ENCODE measurements at regions not wholly inside any gene's neighbourhood (a gene's known extent, or its start where the extent isn't known, plus 50 kb on each side); places are given as distances from the start of the nearest gene placed in this dataset.

DNA sequence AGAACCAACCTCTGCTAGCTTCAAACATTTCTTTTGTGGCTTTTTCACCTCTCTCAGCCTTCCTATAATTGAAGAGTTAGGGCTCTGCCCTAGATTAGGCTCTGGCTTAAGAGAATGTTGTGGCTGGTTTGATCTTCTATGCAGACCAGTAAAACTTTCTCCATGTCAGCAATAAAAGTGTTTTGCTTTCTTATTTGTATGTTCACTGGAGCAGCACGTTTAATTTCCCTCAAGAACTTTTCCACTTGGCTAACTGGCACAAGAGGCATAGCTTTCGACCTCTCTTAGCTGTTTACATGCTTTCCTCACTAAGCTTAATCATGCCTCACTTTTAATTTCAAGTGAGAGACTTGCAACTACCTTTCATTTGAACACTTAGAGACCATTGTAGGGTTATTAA, 964.7 kb downstream of the ROBO2 start:
- Mint-ChIP-seq H3K9me3 (peaks cover 32 to 39% of the 10 kb centered on the region in 2 donors), H3K27me3 (no peaks in the 10 kb centered on the region), H3K4me1 (no peaks in the 10 kb centered on the region), H3K27ac (no peak overlapping the region), H3K4me3 (no peak overlapping the region)
- no peak for ATAC-seq
- DNase-seq, result no peak

DNA sequence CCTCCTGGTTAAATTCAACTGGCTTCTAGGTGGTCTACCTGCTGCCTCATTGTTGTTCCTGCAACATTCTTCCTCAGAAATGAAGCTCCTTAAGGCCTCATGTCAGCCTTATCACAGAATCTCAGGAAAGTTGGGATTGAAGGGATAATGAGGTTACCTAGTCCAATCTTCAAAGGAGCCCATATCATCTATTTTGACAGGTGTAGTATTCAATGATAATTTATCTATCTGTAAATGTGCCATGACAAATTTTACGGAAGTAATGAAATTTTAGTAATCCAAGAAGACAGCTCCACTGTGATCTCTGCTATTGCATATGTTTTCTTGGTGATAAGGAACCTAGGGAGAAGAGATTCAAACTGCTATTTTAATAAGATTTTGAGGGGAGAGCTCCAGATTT, 973.8 kb downstream of the ROBO2 start:
- no peaks in the 10 kb centered on the region for H3K27me3 Mint-ChIP-seq
- H3K9me3 Mint-ChIP-seq, result peaks cover 16 to 28% of the 10 kb centered on the region in 2 donors
- no peak overlapping the region for H3K4me3 Mint-ChIP-seq

DNA sequence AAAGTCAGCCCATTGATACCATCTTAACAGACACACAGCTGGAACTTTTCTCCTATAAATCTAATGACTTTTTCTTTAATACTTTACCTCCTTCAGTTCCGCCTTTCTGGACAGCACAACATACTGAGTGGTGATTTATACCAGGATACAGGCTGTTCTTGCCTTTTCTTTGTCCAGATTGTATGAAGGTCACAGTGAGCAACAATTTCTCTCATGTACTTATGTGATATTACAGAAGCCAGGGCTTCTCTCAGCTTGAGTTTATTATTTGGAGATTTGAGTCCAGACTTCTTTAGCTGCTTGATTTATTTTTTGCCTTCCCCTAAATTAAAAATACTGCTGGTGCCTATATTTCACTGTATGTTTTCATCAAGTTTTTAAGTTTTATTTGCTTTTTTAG, 976.0 kb downstream of the ROBO2 start:
- H3K27ac Mint-ChIP-seq, result no peak overlapping the region
- H3K9me3 Mint-ChIP-seq, result peaks cover 8 to 21% of the 10 kb centered on the region in 2 donors
- DNase-seq, result no peak
- no peak for ATAC-seq
- H3K4me3 Mint-ChIP-seq, result no peak overlapping the region
- H3K4me1 Mint-ChIP-seq, result no peaks in the 10 kb centered on the region
- no peaks in the 10 kb centered on the region for H3K27me3 Mint-ChIP-seq

More for the DNA sequence above, 973.8 kb downstream of the ROBO2 start:
- no peak for DNase-seq
- ATAC-seq, result no peak
- Mint-ChIP-seq H3K27ac (no peak overlapping the region), H3K4me1 (no peaks in the 10 kb centered on the region)

DNA sequence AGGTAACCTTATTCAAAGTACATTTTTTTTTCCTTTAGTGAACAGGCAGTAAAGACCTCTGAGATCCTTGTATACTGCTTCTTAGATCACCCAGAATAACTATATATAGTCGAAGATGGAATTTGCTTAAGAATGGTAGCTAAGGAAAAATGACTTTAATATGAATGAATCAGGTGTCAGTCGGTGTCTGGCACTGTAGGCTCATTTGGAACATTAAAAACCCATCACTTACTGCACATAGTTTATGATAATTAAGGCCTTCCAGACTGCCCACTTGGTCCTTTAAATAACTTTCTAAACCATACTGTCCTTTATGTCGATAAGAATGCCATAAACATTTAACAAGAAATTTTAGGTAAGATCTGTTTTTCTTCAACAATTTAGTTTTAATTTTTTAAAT, 981.8 kb downstream of the ROBO2 start:
- no peak for ATAC-seq
- no peak overlapping the region for H3K4me3 Mint-ChIP-seq
- H3K27me3 Mint-ChIP-seq, result no peaks in the 10 kb centered on the region
- H3K4me1 Mint-ChIP-seq, result no peaks in the 10 kb centered on the region
- peaks cover 12 to 16% of the 10 kb centered on the region in 2 donors for H3K9me3 Mint-ChIP-seq
- no peak for DNase-seq
- H3K27ac Mint-ChIP-seq, result no peak overlapping the region

DNA sequence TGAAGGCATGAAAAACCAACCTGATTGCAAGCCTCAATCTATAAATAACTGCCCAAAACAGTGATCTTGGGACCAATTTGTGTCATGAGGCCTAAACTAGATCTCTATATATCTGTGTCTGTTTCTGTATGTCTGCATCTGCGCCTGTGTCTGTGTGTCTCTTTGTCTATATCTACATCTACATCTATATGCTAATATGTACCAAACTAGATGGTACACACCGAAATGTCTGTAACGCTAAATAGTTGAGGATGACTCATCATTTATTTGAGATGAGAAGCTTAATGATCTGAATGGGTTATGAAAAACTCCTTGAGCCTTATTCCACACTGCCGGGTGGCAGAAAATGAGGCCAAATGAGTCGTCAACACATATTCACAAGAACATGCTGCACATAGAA, 982.3 kb downstream of the ROBO2 start:
- no peaks in the 10 kb centered on the region for H3K4me1 Mint-ChIP-seq
- H3K9me3 Mint-ChIP-seq, result peaks cover 12 to 16% of the 10 kb centered on the region in 2 donors
- H3K27me3 Mint-ChIP-seq, result no peaks in the 10 kb centered on the region
- ATAC-seq (no peak), DNase-seq (no peak)
- H3K27ac Mint-ChIP-seq, result no peak overlapping the region
- H3K4me3 Mint-ChIP-seq, result no peak overlapping the region

DNA sequence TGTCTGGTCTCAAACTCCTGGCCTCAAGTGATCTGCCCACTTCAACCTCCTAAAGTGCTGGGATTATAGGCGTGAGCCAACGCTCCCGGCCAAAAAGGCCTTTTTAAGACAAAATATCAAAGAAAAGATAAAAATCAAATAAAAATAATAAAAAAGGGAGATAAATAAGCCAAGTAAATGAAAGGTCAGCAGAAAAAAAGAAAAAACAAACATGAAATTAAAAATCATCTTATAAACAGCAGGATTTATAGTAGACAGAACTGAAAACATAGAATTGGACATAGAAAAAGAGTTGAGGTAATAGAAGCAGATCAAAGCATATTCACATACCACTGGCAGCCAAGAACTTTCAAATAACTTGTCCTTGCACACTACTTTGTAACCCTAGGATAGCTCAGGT, 983.4 kb downstream of the ROBO2 start:
- H3K27ac Mint-ChIP-seq, result no peak overlapping the region
- no peak overlapping the region for H3K4me3 Mint-ChIP-seq
- peaks cover 12 to 16% of the 10 kb centered on the region in 2 donors for H3K9me3 Mint-ChIP-seq
- DNase-seq (no peak), ATAC-seq (no peak)
- no peaks in the 10 kb centered on the region for H3K27me3 Mint-ChIP-seq
- no peaks in the 10 kb centered on the region for H3K4me1 Mint-ChIP-seq

DNA sequence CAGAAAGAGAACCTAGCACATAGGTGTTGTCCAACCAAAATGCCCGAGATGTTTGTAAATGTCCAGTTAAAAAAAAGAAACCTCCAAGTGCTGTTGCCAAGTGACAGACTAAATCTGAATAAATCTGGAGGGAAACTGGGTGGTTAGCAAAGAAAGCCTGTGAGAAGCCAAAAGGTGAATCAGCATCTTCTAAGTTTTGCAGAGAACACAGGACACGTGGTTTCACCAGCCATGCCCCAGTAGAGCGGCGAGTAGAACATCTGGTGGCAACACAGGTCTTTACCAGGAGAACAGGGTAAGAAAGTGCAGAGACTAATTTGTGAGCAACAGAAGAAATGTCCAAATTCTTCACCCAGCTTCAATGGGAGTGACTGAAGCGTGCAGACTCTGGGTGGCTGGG, 986.0 kb downstream of the ROBO2 start:
- H3K9me3 Mint-ChIP-seq, result peaks cover 12 to 18% of the 10 kb centered on the region in 2 donors
- DNase-seq (no peak), ATAC-seq (no peak)
- no peaks in the 10 kb centered on the region for H3K4me1 Mint-ChIP-seq
- H3K27ac Mint-ChIP-seq, result no peak overlapping the region
- no peaks in the 10 kb centered on the region for H3K27me3 Mint-ChIP-seq
- H3K4me3 Mint-ChIP-seq, result no peak overlapping the region

DNA sequence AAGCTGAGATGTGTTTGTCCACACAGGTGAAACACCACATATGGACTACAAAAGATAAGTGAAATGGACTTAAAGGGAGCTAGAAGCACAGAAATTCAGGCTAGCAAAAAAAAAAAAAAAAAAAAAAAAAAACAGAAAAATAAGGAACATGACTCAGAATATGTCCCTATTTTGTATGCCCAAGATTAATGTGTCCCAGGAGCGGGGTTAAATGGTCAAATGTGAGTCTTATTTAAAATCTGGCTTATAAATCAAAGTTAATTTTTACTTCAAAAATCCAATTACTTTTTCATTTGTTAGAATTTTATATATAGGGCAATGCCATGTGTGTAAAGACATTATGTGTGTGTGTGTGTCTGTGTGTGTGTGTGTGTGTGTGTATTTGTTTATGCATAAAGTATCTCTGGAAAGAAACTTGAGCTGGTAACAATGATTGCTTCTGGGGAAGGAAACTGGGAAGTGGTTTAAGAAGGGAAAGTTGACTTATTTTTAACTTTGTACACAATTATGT, 986.5 kb downstream of the ROBO2 start:
- no peak overlapping the region for H3K27ac Mint-ChIP-seq
- peaks cover 12 to 18% of the 10 kb centered on the region in 2 donors for H3K9me3 Mint-ChIP-seq
- H3K4me1 Mint-ChIP-seq, result no peaks in the 10 kb centered on the region
- H3K27me3 Mint-ChIP-seq, result no peaks in the 10 kb centered on the region
- DNase-seq, result no peak
- no peak for ATAC-seq
- H3K4me3 Mint-ChIP-seq, result no peak overlapping the region

DNA sequence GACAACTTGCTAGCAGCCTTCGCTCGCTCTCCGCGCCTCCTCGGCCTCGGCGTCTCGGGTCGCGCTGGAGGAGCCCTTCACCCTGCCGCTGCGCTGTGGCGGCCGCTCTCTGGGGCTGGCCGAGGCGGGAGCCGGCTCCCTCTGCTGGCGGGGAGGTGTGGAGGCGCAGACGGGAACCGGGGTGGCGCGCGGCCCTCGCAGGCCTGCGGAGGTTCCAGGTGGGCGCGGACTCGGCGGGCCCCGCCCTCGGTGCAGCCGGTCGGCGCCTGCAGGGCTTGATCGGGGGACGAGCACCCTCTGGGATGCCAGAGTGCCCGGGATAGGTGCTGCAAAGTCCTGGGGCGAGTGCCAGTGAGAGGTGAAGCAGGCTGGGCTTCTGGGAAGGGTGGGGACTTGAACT, 989.9 kb downstream of the ROBO2 start:
- no peak overlapping the region for H3K27ac Mint-ChIP-seq
- ATAC-seq (no peak), DNase-seq (no peak)
- H3K4me3 Mint-ChIP-seq, result no peak overlapping the region
- H3K9me3 Mint-ChIP-seq, result peaks cover 6 to 12% of the 10 kb centered on the region in 2 donors
- H3K27me3 Mint-ChIP-seq, result no peaks in the 10 kb centered on the region
- H3K4me1 Mint-ChIP-seq, result no peaks in the 10 kb centered on the region

DNA sequence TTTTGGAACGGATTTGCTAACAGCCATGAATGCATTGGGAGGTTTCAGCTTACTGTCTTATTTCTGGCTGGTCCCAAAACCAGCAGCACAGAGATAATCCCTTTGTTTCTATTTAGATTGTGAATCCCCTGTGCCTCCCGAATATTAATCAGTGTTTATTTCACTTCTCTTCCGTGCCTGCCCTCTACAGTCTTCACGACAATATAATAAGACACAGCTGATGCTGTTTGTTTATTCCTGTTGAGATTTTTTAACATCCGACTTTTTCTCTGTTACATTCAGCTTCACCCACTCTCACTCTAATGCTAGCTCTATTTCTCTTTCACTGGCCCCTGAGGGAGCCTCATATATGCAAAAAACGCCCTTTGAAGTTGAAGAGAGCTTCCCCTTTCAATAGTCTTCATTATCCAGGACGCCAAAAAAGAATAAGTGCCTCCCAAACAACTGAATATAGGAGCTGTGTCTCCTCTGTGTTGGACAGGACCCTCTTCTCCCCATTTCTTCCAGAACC, 995.3 kb downstream of the ROBO2 start:
- Mint-ChIP-seq H3K4me1 (no peaks in the 10 kb centered on the region), H3K4me3 (no peak overlapping the region), H3K9me3 (peaks cover 4 to 17% of the 10 kb centered on the region in 2 donors), H3K27ac (no peak overlapping the region), H3K27me3 (no peaks in the 10 kb centered on the region)
- no peak for DNase-seq
- no peak for ATAC-seq

DNA sequence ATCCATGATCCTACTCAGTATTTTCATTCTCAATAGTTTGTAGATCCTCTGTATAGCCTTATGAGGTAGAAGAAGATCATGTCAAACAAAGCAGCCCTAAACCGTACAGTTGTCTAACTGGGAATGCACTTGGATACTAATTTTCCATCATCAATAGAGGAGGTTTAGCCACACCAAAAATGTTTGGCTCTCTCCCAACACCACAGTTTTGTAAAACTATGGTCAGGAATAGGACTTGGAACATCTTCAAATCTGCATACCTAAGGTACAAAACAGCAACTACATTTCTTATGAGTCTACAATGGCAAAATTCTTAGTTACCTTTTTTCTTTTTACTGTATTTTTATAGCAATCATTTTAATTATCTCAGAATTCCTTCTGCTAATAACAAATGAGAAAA, 1001.6 kb downstream of the ROBO2 start:
- Mint-ChIP-seq H3K9me3 (peaks cover under 1 to 8% of the 10 kb centered on the region in 2 donors), H3K4me3 (no peak overlapping the region), H3K27ac (no peak overlapping the region), H3K4me1 (no peaks in the 10 kb centered on the region), H3K27me3 (no peaks in the 10 kb centered on the region)
- no peak for DNase-seq
- no peak for ATAC-seq

DNA sequence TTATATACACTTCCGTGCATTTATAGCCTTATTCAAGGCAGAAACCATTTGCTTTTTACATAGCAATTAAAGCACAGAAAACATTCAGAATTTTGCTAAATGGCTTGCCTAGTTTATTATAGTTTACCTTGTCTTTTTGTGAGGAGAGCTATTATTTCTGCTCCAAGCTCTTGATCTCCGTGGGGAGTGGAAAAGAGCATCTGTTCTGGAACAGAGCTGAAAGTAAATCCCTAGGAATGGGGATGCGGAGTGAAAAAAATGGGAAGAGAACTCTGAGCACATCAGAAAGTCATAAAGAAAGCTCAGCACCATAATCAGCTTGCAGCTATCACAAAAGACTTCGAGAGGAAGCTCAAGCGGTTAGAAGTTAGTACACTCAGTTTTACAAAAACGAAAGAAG, 1006.7 kb downstream of the ROBO2 start:
- Mint-ChIP-seq H3K9me3 (peaks cover 0 to 8% of the 10 kb centered on the region in 2 donors), H3K27ac (no peak overlapping the region), H3K4me1 (no peaks in the 10 kb centered on the region), H3K4me3 (no peak overlapping the region), H3K27me3 (no peaks in the 10 kb centered on the region)
- ATAC-seq, result no peak
- no peak for DNase-seq

DNA sequence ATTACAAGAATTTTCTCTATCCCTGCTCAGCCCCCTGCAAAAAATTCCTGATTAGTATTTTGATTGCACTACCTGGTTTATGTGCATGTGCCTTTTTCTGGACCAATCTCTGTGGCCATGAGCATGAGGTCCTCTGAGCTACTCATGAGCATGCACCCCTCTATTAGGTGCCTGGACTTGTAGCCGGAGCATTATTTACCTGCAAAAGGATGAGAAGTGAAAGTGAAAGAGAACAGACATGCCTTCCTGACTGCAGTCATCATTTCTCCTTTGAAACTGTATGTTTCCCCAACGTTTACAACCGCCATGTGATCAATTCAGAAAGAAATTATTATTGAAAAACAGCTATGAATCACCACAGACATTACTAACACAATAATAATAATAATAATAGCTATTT, 1008.8 kb downstream of the ROBO2 start:
- DNase-seq, result no peak
- H3K4me1 Mint-ChIP-seq, result no peaks in the 10 kb centered on the region
- H3K4me3 Mint-ChIP-seq, result no peak overlapping the region
- H3K9me3 Mint-ChIP-seq, result peaks cover 0 to 10% of the 10 kb centered on the region in 2 donors
- no peaks in the 10 kb centered on the region for H3K27me3 Mint-ChIP-seq
- no peak overlapping the region for H3K27ac Mint-ChIP-seq
- ATAC-seq, result no peak

DNA sequence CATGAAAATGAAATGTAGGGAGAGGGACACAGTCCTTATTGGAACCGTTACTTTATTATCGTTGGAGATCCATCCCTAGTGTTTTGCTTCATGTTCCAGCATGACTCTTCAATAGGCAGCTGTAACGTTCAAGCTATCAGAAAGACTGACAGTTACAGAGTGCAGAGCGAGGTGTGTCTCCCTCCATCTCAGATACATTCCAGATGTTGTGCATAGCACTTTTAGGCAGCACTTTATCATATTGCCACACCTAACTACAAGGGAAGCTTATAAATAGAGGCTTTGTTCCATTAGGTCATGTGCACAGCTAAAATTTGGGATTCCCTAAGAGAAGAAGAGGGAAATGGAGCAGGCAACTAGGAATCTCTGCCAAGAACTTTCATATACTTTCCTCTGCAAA, 1009.6 kb downstream of the ROBO2 start:
- Mint-ChIP-seq H3K9me3 (peaks cover 0 to 6% of the 10 kb centered on the region in 2 donors), H3K27ac (no peak overlapping the region), H3K4me3 (no peak overlapping the region), H3K27me3 (no peaks in the 10 kb centered on the region), H3K4me1 (no peaks in the 10 kb centered on the region)
- ATAC-seq (no peak), DNase-seq (no peak)

DNA sequence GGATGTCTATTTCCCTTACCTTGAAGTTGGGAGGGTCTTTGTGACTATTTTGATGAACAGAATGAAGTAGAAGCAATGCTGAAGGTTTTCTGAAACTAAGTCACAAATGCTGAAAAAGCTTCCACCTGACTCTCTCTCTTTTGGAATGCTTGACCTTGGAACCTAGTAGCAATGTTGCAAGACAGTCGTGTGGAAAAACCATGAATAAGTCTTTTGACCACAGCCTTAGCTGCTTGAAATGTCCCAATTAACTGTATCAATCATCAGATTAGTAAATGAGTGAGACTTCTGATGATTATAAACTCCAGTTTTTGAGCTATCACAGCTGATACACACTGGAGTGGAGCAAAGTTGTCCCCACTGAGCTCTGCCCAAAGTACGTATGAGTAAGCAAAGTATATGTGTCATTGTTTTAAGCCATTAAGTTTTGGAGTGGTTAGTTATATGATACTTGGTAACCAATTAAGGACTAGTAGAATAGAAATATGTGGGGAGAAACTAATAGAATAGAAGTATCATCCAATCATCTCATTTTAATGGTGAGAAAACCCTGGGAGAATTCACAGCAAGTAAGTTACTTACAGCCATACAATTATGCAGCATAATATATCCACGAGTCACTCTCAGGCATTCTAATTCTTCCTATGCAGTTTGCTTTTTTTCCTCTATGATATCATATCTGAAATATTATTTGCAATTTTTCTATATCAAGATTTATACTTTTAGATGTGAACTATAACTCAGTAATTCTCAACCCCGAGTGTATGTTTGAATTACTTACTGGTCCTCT, 1010.6 kb downstream of the ROBO2 start:
- H3K27me3 Mint-ChIP-seq, result no peaks in the 10 kb centered on the region
- no peaks in the 10 kb centered on the region for H3K4me1 Mint-ChIP-seq
- no peak overlapping the region for H3K4me3 Mint-ChIP-seq
- H3K9me3 Mint-ChIP-seq, result peaks cover 0 to 6% of the 10 kb centered on the region in 2 donors
- DNase-seq (no peak), ATAC-seq (no peak)
- H3K27ac Mint-ChIP-seq, result no peak overlapping the region

DNA sequence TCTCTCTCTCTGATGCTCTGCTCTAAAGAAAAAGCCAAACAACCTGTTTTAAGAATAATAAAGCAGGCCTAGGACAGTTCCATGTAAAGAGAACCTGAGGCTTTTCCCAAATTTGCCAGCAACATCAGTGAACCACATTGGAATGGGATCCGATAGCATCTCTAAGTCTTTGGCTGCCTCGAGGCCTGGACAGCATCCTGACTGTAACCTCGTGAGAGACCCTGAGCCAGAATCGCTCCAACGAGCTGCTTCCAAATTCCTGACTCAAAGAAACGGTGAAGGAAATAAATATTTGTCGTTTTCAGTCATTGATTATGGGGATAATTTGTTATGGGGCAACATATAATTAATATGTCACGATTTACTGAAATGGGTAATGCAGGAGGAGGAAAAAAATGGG, 1012.8 kb downstream of the ROBO2 start:
- no peak for DNase-seq
- Mint-ChIP-seq H3K9me3 (peaks cover 0 to 11% of the 10 kb centered on the region in 2 donors), H3K27me3 (no peaks in the 10 kb centered on the region)

More for the DNA sequence above, 1012.8 kb downstream of the ROBO2 start:
- Mint-ChIP-seq H3K4me1 (no peaks in the 10 kb centered on the region), H3K27ac (no peak overlapping the region), H3K4me3 (no peak overlapping the region)
- ATAC-seq, result no peak
